NCI-H510A (cell line): ENCODE measurements at regions not wholly inside any gene's neighbourhood (a gene's known extent, or its start where the extent isn't known, plus 50 kb on each side); places are given as distances from the start of the nearest gene placed in this dataset.

Experiments
- DNase-seq: peaks from one replicate; lab custom pipeline; 2025; lab: John Stamatoyannopoulos, UW

DNA sequence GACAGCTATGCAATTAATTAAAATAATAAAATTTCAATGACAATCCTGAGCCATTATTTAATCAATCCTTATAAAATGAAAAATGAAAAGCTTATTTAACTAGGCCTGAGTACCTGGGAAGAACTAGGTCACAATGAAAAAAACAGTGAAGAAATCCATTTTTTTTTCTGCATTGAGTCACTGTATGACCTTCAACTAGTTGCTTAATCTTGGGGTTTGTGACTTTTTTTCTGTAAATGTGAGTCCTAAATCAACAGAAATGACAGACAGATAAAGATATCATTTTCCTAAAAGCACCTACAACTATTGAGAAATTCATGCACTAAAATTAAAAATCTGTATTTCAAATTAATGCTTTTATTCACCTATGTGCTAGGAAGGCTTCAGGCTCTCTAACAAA lies 96.8 kb downstream of the TMEM26 start:
- DNase-seq: no peak

DNA sequence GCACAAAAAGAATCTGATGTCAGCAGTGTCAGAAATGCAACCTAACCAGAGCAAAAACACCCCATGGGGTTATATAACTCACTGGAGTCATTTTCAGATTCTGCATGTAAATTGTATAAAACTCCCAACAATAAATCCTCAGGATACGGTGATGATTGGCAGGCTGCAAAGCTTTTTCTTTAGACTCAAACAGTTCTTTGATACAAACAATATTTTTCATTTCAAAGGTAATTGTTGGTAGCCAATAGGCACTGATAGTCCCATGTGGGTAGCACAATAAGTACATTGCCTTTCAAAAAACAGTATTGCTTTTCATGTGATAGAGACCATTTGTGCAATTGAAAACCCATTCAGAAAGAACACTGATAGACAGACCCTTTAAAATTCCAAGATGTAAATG lies 98.0 kb downstream of the TMEM26 start:
- DNase-seq: no peak

DNA sequence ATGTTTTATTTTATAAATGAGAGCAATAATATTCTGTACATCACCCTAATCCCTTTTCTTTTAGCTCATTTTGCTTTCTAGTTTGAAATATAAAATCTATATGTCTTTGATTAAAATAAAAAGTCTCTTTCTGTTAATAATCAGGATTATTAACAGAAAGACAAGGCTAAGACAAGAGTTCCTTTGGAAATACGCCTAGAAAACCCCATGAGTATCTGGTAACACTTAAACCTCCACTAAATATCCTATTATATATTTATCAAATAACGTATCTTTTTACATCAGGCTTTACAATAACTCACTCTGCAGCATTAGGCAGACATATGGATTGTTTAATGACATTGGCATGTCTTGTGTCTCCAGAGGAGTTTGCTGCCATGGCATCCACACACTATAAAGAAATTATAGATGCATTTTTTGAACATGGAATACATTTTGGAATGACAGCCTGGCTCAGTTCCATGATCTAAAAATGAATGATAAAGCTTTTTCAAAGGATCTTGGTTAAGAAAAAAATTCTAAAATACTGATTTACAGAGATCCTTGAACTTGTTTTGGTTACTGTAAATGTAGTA lies 98.7 kb downstream of the TMEM26 start:
- no peak for DNase-seq

DNA sequence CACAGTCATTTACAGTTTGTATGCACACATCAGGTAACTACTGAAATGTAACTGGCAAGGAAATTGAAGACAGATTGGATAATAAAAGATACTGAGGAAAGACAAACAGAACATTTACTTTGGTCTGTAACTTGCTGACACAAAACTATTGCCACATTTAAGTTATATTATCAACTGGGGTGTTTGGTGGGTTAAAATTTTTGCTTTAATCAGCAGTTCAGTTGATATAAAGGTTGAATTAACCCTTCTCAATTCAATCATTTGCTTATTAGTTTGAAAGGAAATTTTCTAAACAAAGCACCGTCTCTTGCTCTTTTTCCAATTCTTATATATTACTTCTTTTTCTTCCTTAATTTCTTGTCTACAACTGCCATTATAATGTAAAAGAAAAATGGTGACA lies 102.4 kb downstream of the TMEM26 start:
- DNase-seq: no peak

DNA sequence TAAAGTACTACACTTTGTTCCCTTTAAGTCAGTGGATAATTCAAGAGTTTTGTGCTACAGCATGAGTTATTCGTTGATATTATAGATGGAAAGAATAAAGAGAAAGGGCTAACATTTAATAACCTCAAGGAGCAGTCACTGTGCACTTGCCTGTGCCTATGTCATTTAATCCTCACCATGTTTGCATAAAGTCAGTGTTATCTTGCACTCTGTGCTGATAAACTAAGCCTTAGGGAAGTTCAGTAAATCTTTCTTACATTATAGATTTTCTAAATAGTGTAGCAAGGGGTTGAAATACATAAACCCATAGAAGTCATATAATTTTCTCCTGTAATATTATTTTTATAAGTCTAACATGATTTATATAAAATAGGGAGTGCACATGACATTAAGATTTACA lies 103.1 kb downstream of the TMEM26 start:
- no peak for DNase-seq

DNA sequence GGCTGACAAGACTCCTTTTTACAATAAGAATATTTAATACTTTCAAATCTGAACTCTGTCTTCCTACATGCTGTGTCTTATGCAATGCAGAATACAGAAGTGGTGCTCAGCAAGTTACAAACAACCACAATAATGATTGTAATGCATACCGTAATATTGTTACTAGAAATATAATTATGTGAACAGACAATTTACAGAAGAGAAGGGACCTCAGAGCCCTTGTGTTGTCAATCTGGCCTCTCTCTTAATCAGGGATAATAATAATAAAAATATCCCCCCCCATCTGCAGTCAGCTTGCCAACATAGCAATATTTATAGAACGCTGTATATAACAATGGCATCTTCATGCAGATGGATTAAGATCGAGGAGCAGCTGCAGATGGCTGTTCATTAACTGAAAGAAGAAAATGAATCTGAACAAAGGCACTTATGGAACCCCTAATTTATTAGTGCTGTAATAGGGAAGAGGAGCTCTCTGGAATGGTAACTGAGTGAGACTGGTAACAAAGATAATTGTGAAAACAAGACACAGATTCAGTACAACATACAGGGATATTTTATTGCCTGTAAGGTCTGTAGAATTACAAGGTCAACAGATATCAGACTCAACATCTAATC lies 106.3 kb downstream of the TMEM26 start:
- DNase-seq: no peak

DNA sequence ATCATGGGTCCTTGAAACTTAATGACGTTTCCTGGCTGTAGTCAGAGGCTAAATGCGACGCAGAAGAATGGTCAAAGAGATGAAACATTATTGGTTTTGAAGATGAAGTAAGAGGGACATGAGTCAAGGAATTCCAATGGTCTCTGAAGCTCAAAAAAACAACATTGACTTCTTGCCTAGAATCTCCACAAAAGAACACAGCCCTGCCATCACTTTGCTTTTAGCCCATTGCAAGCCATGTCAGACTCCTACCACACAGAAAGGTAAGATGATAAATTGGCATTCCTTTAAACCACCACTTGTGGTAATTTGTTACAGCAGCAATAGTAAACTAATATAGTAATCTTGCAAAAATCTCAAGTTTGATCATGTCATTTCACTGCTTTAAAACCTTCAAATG lies 109.4 kb downstream of the TMEM26 start:
- no peak for DNase-seq

DNA sequence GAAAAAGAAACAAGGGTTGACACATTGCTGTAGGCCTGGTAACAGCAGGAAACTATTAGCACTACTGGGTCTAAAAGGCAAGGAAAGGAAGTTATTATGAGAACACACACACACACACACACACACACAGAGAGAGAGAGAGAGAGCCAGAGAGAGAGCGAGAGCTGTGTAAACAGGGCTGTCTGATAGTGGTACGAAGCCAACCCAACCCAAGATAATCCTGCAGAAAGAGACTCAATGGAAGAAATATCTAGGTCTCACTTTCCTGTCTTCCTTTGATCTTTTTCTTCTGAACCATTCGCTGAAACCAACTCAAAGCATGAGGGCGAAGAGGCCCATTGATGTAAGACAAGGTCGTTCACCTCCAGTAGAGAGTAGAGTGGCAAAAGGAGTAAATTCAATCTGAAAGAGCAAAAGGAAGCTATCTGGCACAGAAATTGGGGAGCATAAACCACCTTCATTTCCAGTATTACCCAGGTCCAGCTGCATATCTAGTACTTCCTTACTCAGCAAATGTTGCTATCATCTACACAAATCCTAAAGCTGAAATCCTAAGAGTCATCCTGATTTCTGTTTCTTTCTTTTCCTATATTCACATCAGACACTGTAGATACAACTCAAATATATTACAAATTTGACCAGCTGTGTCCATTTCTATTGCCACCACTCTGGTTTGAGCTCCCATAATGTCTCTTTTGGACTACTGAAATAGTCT lies 110.2 kb downstream of the TMEM26 start:
- no peak for DNase-seq

DNA sequence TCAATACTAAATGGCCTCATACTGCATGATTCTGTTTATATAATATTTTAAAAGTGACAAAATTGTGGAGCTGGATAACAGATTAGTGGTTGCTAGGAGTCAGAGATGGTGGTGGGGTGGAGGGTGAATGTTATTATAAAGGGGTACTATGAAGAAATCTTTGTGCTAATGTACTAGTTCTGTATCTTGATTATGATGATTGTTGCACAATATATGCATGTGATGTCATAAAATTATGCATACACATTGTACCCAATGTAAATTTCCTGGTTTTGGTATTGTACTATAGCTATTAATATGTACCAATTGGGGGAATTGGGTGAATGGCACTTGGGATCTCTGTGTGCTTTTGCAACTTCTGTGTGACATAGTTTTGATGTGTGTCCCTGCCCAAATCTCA lies 112.2 kb downstream of the TMEM26 start:
- DNase-seq: no peak

DNA sequence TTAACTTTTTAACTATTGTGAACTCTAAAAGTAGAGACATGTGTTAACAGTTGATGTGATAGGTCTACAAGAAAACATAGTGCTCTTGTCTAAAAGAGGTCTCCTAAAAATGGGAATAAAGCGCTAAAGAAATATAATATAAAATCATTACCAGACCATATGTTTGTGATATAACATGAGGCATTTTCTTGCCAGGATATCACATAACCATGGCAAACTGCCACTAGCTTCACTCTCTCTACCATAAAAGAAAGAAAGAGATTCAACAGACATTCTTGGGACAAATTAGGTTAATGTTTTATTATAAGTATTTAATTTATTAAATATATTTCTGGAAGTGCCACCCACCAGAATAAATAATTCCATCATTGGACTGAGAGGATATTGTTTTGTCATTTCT lies 115.0 kb downstream of the TMEM26 start:
- no peak for DNase-seq

DNA sequence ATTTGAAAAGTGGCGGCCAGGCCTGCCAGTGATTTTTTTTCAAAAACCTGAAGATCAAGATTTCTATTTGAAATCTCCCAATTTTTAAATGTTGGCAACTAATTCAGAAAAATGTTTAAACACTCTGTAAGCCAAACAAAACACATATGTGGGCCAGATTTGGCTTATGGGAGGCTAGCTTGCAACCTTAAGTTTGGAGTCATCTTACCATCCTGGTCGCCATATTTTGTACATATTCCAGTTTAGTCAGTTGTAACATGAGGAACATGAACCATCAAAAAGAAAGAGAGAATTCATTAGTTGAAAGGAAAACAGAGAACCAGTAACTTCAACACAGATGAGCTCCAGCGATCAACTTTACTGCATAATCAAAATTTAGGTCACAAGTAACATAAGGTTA lies 115.4 kb downstream of the TMEM26 start:
- DNase-seq: no peak

DNA sequence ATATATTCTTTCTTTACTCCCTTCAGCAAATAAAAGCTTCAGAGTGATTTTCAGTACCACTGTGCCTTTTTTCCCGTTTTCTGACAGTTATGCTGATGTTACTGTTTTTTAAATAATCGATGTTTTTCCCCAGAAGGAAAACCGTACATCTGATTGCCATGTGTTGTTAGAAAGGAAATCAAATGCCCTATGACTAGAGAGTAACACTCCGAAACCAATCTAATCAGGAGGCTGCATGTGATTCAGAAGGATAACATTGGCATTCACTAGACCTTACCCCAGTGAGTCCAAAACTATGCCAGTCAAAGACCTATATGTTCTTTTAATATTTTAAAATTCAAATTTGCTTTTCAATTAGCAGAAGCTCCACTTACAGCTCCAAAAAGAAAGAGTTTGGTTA lies 116.3 kb downstream of the TMEM26 start:
- no peak for DNase-seq

DNA sequence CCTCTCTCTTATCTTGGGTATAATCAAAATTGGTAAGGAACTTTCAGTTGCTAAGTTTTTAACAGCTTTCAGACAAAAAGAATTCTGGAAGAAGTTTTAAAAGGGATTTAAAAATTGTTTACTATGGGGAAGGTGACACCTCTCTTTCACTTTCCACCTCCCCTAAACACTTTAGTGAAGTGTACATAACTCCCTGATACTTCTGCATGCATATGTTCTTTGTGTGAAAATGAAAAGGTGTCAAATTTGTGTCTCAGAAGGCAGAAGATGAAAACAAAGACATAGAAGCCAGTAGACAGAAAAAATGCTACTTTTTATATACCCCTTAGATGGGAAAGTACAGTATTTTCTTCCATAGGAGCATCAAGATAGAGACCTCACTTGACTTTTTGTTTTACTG lies 117.8 kb downstream of the TMEM26 start:
- DNase-seq: no peak

DNA sequence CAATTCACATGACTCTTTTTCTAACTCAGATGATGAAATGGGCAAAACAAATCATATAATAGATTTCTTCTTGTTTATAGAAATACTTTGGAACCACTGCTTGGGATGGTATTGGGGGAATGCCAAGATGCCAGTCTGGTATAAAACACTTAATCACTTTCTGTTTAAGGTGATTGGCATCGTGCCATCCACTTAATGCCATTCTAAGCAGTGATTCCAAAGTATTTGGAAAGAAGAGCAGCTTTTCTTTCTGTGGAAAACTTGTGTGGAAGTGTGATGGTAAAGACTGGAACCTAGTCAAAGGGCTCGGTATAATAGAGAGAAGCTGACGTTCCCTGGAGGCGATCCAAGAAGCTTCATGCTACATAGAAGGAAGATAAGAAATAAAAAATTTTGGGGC lies 120.6 kb downstream of the TMEM26 start:
- DNase-seq: no peak

DNA sequence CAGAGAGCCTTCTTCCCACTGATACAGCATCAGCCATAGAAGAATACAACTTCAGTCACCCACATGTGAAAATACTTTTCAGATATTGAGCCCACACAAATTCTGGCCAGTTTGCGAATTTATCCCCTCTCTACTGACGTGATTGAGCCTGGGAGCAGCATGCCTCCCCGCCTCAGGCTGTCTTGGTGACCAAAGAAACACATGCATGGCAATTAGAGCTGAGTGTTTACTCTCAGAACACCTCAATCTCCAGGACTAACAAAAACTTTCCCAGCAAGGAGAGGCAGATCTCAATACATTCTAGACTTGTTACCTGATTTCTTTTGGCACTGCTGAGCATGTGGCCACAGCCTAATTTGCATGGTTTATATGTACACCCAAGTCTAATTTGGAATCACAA lies 122.5 kb downstream of the TMEM26 start:
- DNase-seq: no peak

DNA sequence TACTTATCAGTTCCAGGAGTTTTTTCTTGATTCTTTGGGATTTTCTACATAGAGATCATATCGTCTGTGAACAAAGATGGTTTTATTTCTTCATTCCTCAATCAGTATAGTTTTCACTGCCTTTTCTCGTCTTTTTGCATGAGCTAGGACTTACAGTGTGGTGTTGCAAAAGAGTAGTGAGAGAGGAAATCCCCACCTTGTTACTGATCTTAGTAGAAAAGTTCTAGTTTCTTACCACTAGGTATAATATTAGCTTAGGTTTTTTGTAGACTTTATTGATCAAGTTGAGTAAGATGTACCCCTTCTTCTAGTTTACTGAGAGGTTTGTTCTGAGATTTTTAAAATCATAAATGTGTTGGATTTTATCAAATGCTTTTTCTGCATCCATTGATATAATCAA lies 123.3 kb downstream of the TMEM26 start:
- no peak for DNase-seq

DNA sequence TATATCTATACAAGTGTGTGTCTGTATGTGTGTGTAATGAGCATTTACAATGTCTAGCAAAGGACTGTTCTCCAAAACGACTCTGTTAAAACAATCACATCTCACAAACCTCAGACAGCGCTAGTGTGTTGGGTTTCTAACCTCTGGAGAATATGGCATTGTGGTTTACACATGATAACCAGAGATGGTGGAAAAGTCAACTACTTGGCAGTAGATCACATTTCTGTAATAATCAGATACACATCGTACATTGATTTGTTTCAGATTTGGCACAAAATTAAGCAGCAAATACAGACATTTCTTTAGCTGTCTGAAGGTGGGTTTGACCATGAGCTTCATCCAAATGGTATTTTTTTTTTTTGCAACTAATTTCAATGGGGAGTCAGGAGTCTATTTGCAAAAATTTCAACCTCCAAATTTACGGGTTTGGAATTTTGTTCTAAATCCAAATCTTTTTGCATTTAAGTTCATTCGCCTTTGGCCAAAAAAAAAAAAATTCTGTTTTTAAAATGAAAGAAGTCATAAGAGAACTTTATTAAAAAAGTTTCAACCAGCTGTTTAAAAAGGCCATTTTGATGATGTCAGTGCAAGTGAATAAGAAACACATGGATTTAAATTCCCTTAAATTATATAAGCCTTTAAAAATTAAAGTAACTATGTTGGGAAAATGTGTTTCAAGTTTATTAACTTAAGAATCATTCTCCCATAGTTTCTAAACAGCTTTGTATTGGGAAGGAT lies 127.8 kb downstream of the TMEM26 start:
- DNase-seq: no peak

DNA sequence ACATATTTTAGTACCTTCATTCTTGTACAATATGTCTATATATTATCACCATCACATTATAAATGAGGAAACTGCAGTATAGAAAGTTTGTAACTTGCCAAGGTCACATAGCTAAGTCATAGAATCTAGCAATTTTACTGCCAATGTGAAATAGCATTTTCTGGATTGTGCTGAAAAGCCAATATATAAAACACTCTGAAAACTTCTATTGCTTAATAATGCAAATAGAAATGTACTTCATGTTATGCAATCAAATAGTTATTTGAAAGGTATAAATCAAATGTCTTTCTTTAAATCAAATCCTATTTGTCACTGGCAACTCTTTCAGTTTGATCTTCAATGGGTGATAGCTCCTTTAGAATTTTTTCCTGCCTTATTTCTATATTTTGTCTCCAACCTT lies 129.5 kb downstream of the TMEM26 start:
- no peak for DNase-seq

DNA sequence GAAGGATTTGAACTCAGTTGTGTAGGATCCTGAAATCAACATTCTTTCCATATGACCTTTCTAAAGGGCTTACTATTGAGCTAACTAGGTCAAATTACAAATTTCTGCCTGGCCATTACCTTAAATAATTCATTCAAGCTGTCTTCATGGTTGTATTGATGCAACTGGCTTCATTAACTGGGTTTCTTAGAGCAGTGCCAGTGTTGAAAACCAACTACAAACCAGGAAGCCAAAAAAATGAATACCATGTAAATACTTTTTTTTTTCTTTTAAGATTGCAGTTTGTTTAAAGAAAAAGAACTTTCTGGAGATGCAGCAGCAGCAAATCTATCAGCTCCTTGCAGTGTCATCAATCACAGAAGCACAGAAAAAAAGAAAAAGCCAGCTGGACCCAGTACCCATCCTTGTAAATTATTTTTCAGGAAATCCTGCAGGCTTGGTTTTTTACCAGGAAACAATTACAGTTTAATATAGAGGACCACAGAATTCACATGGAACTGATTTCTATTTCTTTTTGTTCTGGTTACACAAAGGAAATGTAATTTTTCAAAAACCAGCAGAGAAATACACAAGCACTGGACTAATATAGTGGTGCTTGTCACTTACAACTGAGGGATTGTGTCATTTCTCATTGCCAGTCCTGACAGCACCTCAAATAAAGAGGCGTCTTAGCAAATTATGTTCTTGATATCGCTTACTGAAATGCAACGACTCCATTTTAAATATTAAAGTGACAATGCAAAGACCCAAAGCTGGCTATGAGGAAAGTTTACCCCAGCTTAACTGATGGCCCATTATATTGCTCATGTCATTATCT lies 131.9 kb downstream of the TMEM26 start:
- DNase-seq: no peak

DNA sequence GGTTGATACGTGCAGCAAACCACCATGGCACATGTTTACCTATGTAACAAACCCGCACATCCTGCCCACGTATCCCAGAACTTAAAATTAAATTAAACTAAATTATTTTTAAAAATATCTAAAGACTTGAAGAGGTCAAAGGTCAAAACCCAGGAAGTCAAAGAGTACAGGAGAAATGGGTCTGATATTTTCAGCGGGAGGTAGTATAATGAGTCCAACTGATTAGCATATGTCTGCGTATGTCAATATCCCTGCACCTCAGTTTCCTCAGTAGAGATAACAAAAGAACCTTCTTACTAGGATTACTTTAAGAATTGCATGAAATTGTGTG lies 133.0 kb downstream of the TMEM26 start:
- no peak for DNase-seq

DNA sequence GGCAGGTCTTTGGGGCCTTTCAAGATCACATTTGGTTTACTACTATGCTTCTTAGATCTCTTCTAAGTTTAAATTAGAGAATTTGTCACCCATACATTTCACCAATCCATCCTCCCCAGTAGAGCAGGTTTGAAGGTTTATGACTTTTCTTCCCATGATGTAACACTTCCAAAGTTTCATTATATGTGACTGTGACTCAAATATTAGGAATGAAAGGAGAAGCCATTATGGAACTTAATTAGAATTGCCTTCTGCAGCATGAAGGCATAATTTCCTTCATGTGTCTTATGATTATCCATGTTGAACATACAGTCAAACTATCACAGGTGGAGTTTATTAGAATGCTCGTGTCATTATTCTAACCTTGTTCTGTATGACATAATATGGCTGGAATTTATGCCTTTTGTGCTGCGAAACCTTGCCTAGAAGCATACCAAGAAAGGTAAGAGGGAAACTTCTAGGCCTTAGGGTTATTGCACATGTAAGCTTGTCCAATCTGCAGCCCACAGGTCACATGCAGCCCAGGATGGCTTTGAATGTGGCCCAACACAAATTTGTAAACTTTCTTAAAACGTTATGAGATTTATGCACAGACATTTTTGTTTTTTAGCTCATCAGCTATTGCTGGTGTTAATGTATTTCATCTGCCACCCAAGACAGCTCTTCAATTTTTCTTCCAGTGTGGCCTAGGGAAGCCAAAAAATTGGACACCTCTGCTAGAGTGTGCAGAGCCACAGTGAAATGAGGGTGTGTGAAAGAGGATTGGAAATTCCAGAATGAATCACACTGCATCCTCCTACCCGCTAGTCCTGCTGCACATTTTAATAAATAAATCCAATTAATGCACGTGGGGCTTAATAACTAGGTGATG lies 133.6 kb downstream of the TMEM26 start:
- no peak for DNase-seq
